GM12878 (cell line): ENCODE measurements at regions not wholly inside any gene's neighbourhood (a gene's known extent, or its start where the extent isn't known, plus 50 kb on each side); places are given as distances from the start of the nearest gene placed in this dataset.

Experiments
- ATAC-seq: fragments of 200-7000 bp; cut with Tn5 transposase; 3 replicates; pipeline ENCODE4 v1.9.1; 2020; ENCODE audit warnings: mild to moderate bottlenecking, moderate library complexity
- BruUV-seq: library from RNA; stranded (reverse); fragments of 400-500 nt; replicated peaks from 2 replicates; lab custom pipeline; 2021; lab: Mats Ljungman, UMichigan
- CTCF ChIA-PET: fragments of 300-600 bp; sonication (Branson Sonifier 250); formaldehyde crosslinking; extraction: SDS; loops from one replicate; lab custom pipeline; 2021; ENCODE audit warnings: inconsistent platforms; lab: Yijun Ruan, JAX
- POLR2A ChIA-PET: fragments of 350-600 bp; formaldehyde crosslinking; extraction: SDS; loops from one replicate; lab custom pipeline; 2021; ENCODE audit warnings: inconsistent platforms; lab: Charles Lee
- RAD21 ChIA-PET: fragments of 300-600 bp; sonication (Branson Sonifier 250); formaldehyde crosslinking; loops from one replicate; lab custom pipeline; 2023; ENCODE audit warnings: antibody characterized with exemption; ENCODE audit not compliant: unreplicated experiment; lab: Charles Lee
- SMC1A ChIA-PET: fragments of 300-600 bp; sonication (Branson Sonifier 250); formaldehyde crosslinking; loops from one replicate; lab custom pipeline; 2023; ENCODE audit not compliant: unreplicated experiment, uncharacterized antibody; lab: Charles Lee
- DNase-seq: peaks from one replicate; pipeline ENCODE4 v3.0.0-alpha.2; 2011; ENCODE audit warnings: low read depth, low spot score
- FAIRE-seq: peaks from 3 replicates; lab custom pipeline; 2011; peaks lifted over from hg19 to GRCh38; lab: Jason Lieb, UNC
- H2AFZ ChIP-seq: 2 replicates; pipeline ENCODE4 v1.6.0; 2011; ENCODE audit warnings: low read depth, low read length, control low read depth; ENCODE audit not compliant: control insufficient read depth
- H3K27ac ChIP-seq: 2 replicates; pipeline ENCODE4 v1.5.1; 2011; ENCODE audit warnings: control low read depth; ENCODE audit not compliant: control insufficient read depth, insufficient read depth
- H3K27me3 ChIP-seq, 2 experiments: replicated peaks in 1 of 2; 2 replicates each; pipeline versions ENCODE4 v1.6.0 to v1.6.1; 2011; ENCODE audit warnings: low read length in 1 of 2; ENCODE audit not compliant: control insufficient read depth in 2 of 2, insufficient read depth in 2 of 2
- H3K36me3 ChIP-seq, 2 experiments: 2 replicates each; pipeline ENCODE4 v1.5.1; 2011; ENCODE audit warnings: low read length in 1 of 2; ENCODE audit not compliant: control insufficient read depth in 2 of 2, insufficient read depth in 2 of 2
- H3K4me1 ChIP-seq: 2 replicates; pipeline ENCODE4 v1.6.1; 2011; ENCODE audit warnings: mild to moderate bottlenecking, low read length, moderate library complexity, mixed read lengths; ENCODE audit not compliant: control insufficient read depth, insufficient read depth
- H3K4me2 ChIP-seq: 2 replicates; pipeline ENCODE4 v1.6.0; 2011; ENCODE audit warnings: control low read depth; ENCODE audit not compliant: control insufficient read depth, insufficient read depth
- H3K4me3 ChIP-seq: fragments of 200-600 bp; sonication (generic); 2 replicates; pipeline ENCODE4 v1.5.1; 2016
- H3K79me2 ChIP-seq: 2 replicates; pipeline ENCODE4 v1.6.0; 2011; ENCODE audit warnings: low read length; ENCODE audit not compliant: control insufficient read depth, insufficient read depth
- H3K9ac ChIP-seq: 2 replicates; pipeline ENCODE4 v1.8.0; 2011; ENCODE audit warnings: low read length, control low read depth, mixed read lengths; ENCODE audit not compliant: control insufficient read depth, insufficient read depth
- H3K9me3 ChIP-seq: replicated peaks from 3 replicates; pipeline ENCODE4 v1.5.1; 2011; ENCODE audit warnings: mild to moderate bottlenecking, low read length; ENCODE audit not compliant: control insufficient read depth, insufficient read depth
- H4K20me1 ChIP-seq: 2 replicates; pipeline ENCODE4 v1.6.0; 2011; ENCODE audit not compliant: control insufficient read depth, insufficient read depth
- CTCF ChIP-seq, 3 experiments: IDR thresholded peaks in 2 of 3; conservative IDR thresholded peaks in 1 of 3; 2 replicates each; pipeline ENCODE4 v1.5.1; 2011; ENCODE audit warnings: low read depth in 3 of 3, low read length in 3 of 3, mild to moderate bottlenecking in 3 of 3, control low read depth in 2 of 3, moderate library complexity in 2 of 3, inconsistent platforms in 1 of 3, mixed read lengths in 1 of 3; ENCODE audit not compliant: control insufficient read depth in 2 of 3, insufficient read depth in 1 of 3; ENCODE audit errors: extremely low read depth in 1 of 3
- E2F8 ChIP-seq: fragments of 450-650 bp; IDR thresholded peaks from 2 replicates; pipeline ENCODE4 v1.6.1; 2018; ENCODE audit warnings: mild to moderate bottlenecking, low read depth, moderate library complexity; ENCODE audit not compliant: partially characterized antibody
- GATAD2B ChIP-seq: fragments of 450-650 bp; conservative IDR thresholded peaks from 2 replicates; pipeline ENCODE4 v1.6.1; 2017; ENCODE audit warnings: low read depth, mild to moderate bottlenecking, moderate library complexity
- LARP7 ChIP-seq: fragments of 450-650 bp; IDR thresholded peaks from 2 replicates; pipeline ENCODE4 v1.6.1; 2017; ENCODE audit warnings: mild to moderate bottlenecking
- POLR2AphosphoS5 ChIP-seq: IDR thresholded peaks from 2 replicates; pipeline ENCODE4 v1.6.1; 2011; ENCODE audit warnings: mild to moderate bottlenecking, low read length, inconsistent platforms
- RAD21 ChIP-seq: IDR thresholded peaks from 2 replicates; pipeline ENCODE4 v1.6.1; 2011; ENCODE audit warnings: mild to moderate bottlenecking, low read depth, low read length, moderate library complexity; ENCODE audit not compliant: insufficient read depth
- SMC3 ChIP-seq: IDR thresholded peaks from 2 replicates; pipeline ENCODE4 v1.6.1; 2011; ENCODE audit warnings: low read length, improper control_type of control experiment, borderline replicate concordance
- SREBF2 ChIP-seq: IDR thresholded peaks from 2 replicates; pipeline ENCODE4 v1.6.1; 2012; ENCODE audit warnings: mild to moderate bottlenecking, low read length
- TAF1 ChIP-seq: IDR thresholded peaks from 2 replicates; pipeline ENCODE4 v1.6.1; 2011; ENCODE audit warnings: mild to moderate bottlenecking, low read depth, low read length, borderline replicate concordance
- TBL1XR1 ChIP-seq: IDR thresholded peaks from 2 replicates; pipeline ENCODE4 v1.6.1; 2012; ENCODE audit warnings: low read depth, low read length, improper control_type of control experiment
- YY1 ChIP-seq: IDR thresholded peaks from 2 replicates; pipeline ENCODE4 v1.6.1; 2011; ENCODE audit warnings: low read depth, mild to moderate bottlenecking, low read length
- ZNF384 ChIP-seq: IDR thresholded peaks from 2 replicates; pipeline ENCODE4 v1.6.1; 2012; ENCODE audit warnings: low read depth, mild to moderate bottlenecking, low read length, improper control_type of control experiment, borderline replicate concordance
- WGBS: methylation state at CpG from one replicate; pipeline ENCODE4 v1.1.6; 2016; ENCODE audit warnings: low lambda C conversion rate; ENCODE audit not compliant: insufficient replicate concordance, insufficient coverage; ENCODE audit errors: missing lambda C conversion rate; 5-methylcytosine and 5-hydroxymethylcytosine counted together
- in situ Hi-C: fragments of 300-500 bp; cut with MboI; formaldehyde crosslinking; loops from 9 replicates; pipeline ENCODE4 v1.14.3; 2018; ENCODE audit warnings: mixed read lengths
- intact Hi-C: fragments of 100-400 bp; cut with micrococcal nuclease; formaldehyde crosslinking; loops from one replicate; pipeline ENCODE4 v1.14.2; 2022; ENCODE audit not compliant: unreplicated experiment
- TF ChIP-seq, protein P1 (sequence below): IDR thresholded peaks from 2 replicates; pipeline ENCODE4 v1.6.1; 2011; ENCODE audit warnings: low read depth, low read length, improper control_type of control experiment, borderline replicate concordance

DNA sequence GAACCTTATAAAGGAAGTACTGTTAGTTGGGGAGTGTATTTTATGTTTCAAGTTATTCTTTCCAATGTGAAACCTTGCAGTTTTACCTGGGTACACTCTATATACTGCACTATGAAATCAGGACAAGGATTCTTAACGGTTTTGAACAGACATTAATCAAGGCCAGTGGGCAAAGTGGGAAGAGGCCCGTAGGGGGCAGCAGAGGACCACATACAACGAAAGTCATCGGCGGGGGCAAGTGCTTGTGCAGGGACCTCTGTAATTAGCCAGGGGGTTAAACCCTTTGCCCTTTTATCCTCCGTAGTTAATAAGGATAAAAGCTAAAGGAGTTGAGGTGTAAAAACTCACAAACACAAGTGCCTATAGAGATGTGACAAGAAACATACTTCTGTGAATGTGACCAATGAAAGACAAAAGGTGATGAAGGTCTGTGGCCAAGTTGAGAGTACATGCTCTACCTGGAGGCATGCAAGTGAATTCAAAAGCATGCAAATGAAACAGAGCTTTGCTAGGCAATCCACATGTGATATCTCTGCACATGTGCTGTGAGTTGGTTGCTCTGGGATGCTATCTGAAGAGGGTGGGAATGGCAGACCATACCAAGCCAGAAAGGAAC lies 392.7 kb upstream of the MAN1A1 start:
- TF ChIP-seq YY1 = peak; percentile 59; the same call in 1 of the 2 replicates
- no peak for TF ChIP-seq POLR2AphosphoS5
- TF ChIP-seq ZNF384 = no peak
- no peak for TF ChIP-seq TAF1
- peak; percentile 23; the same call in 1 of the 2 replicates for TF ChIP-seq TBL1XR1
- no peak for TF ChIP-seq LARP7
- TF ChIP-seq E2F8 = no peak
- TF ChIP-seq RAD21 = peak; percentile 93
- no peak for TF ChIP-seq SREBF2
- TF ChIP-seq CTCF (IDR thresholded peaks at IDR 0.05 in 2 of 3, conservative IDR thresholded peaks at IDR 0.05 in 1 of 3; ENCODE audit: control insufficient read depth in 2 of 3, extremely low read depth in 1 of 3, insufficient read depth in 1 of 3, low read depth in 3 of 3, low read length in 3 of 3) = peak; percentile 82 to 85 (median 84)
- TF ChIP-seq, protein P1, sequence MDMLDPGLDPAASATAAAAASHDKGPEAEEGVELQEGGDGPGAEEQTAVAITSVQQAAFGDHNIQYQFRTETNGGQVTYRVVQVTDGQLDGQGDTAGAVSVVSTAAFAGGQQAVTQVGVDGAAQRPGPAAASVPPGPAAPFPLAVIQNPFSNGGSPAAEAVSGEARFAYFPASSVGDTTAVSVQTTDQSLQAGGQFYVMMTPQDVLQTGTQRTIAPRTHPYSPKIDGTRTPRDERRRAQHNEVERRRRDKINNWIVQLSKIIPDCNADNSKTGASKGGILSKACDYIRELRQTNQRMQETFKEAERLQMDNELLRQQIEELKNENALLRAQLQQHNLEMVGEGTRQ = no peak
- TF ChIP-seq SMC3 = peak; percentile 72
- no peak for TF ChIP-seq GATAD2B
- Histone ChIP-seq H3K4me1 (no peaks in the 10 kb centered on the region), H3K27me3 (no peaks in the 10 kb centered on the region; a peak in 1 of 4 replicates), H3K9ac (no peak overlapping the region), H3K27ac (no peak overlapping the region), H3K36me3 (no peaks in the 10 kb centered on the region), H2AFZ (peak overlapping the region; percentile 15), H3K4me2 (no peak overlapping the region; the same call in 1 of the 2 replicates), H3K4me3 (no peak overlapping the region), H3K79me2 (no peaks in the 10 kb centered on the region), H3K9me3 (no peaks in the 10 kb centered on the region), H4K20me1 (no peaks in the 10 kb centered on the region)
- intact Hi-C loops = loop anchor here (1.0 to 10.0 kb wide), 7 partner anchors 236 to 1565 kb away; no protein-coding TSS in a partner anchor
- 1% methylated on average over 6 of the region's 6 CpGs for WGBS
- DNase-seq (no peak), ATAC-seq (peak; percentile 98), FAIRE-seq (peak; percentile 91)
- ChIA-PET SMC1A (interaction anchor here (0.9 to 1.9 kb wide), 3 partner anchors 235 to 392 kb away, joined by 3 to 7 read pairs (median 3); no protein-coding TSS in a partner anchor), RAD21 (interaction anchor here (1.0 to 1.9 kb wide), 2 partner anchors 392 to 594 kb away, joined by 3 to 4 read pairs; no protein-coding TSS in a partner anchor), CTCF (interaction anchor here (0.6 to 3.0 kb wide), 13 partner anchors 12 to 595 kb away, joined by 3 to 15 read pairs (median 4); no protein-coding TSS in a partner anchor), POLR2A (no interaction called here)
- in situ Hi-C loops = no loop called here
- no TSS peak for BruUV-seq
